Suppressor macrophage treated with lipopolysaccharide for 4 hours (primary cell): ENCODE measurements at regions not wholly inside any gene's neighbourhood (a gene's known extent, or its start where the extent isn't known, plus 50 kb on each side); places are given as distances from the start of the nearest gene placed in this dataset.

Source experiments
- DNase-seq: peaks from one replicate; pipeline ENCODE4 v3.0.0-alpha.2; 2020

DNA sequence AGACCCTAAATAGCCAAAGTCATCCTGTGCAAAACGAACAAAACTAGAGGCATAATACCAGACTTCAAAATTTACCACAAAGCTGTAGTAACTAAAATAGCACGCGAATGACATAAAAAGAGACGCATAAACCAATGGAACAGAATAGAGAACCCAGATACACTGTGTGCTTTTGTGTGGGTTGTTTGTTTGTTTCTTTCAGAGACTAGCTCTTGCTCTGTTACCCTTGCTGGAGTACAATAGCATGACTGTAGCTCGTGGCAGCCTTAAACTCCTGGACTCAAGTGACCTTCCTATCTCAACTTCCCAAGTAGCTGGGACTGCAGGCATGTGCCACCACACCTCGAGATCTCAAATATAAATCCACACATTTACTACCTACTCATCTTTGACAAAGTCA, 1314.6 kb upstream of the GBE1 start:
- DNase-seq: no peak

DNA sequence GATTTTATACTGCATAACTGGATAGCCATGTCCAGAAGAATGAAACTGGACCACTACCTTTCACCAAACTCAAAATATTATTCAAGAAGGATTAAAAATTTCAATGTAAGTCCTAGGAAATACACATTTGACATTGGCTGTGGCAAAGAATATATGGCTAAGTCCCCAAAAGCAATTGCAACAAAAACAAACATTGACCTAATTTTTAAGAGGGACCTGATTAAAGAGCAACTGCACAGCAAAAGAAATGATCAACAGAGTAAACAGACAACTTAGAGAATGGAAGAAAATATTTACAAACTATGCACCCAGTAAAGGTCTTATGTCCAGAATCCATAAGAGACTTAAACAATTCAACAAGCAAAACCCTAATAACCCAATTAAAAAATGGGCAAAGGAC, 1313.0 kb upstream of the GBE1 start:
- DNase-seq: no peak

DNA sequence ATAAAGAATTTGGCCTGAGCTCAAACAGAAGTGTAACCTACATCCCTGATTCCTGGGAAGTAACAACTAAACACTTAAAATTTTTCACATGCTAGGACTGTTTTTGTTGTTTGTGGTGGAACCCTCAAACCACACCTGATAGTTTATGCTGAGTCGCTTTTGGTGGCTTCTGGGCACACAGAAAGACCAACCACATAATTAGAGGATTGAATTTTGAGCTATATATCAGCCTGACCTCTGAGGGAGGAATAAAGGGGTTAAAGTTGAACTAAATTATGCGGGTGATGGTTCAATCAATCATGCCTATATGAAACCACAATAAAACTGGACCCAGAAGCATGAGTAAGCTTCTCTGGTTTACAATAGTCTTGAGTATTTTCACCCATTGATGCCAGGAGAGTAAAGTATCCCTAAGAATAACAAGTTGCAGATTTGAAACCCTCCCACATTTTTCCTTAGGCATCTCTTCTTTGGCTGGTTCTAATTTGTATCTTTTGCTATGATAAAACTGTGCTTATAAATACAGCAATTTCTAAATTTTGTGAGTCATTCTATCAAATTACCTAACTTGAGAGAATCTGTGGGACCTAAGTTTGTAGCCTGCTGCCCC, 1304.5 kb upstream of the GBE1 start:
- no peak for DNase-seq

DNA sequence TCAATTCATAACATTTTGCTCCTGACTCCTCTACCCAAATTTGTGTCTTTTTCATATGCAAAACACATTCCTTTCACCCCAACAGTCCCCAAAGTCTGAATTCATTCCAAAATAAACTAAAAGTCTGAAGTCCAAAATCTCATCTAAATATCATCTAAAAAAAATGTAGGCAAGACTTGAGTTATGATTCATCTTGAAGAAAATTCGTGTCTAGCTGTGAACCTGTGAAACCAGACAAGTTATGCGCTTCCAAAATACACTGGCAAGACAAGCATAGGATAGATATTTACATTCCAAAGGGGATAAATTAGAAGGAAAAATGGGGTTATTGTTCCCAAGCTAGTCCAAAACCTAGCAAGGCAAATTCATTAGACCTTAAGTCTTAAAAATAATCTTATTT, 1302.0 kb upstream of the GBE1 start:
- no peak for DNase-seq

DNA sequence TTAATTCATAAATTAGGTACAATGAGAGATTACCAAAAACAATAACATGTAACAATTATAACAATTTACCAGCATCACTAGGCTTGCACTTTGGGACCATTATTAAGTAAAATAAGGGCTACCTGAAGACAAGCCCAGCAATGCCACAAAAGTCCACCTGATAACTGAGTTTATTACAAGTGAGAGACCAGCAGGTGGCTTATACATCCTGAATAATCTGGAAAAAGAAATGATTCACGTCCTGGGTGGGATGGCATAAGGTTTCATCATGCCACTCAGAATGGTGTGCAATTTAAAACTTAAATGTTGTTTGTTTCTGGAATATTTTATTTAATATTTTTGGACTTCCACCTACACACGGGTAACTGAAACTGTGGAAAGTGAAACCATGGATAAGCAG, 1287.1 kb upstream of the GBE1 start:
- DNase-seq: no peak

DNA sequence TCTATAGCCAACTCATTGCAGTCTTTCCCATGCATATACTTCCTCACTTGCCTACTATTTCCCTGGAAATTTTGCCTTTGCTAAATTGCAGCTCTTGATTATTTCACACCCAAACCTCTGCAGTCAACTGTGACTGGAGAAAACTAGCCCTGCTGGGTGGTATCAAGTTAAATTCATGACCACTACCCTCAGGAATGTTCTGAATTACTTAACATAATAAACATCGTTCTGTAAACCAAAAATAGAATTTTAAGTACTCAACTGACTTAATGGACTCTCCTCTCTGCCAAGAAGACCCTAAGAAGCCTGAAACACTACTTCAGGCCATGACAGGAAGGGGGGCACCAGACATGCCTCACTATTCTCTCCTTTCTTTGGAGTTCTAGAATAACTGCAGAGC, 1278.0 kb upstream of the GBE1 start:
- no peak for DNase-seq

DNA sequence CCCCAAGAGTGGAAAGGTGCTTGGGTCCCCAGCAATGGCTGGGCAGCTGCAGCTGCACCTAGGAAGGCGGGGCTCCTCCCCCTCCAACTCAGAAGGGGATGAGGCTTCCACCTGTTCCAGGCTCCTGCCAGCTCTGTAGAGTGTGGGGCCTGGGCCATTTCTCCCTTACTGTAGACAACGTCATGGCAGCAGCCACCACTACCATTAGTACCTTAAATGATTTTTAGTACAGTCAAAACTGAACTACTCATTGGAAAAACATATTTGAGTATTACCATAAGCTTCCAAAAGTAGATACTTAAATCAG, 1274.2 kb upstream of the GBE1 start:
- DNase-seq: no peak

DNA sequence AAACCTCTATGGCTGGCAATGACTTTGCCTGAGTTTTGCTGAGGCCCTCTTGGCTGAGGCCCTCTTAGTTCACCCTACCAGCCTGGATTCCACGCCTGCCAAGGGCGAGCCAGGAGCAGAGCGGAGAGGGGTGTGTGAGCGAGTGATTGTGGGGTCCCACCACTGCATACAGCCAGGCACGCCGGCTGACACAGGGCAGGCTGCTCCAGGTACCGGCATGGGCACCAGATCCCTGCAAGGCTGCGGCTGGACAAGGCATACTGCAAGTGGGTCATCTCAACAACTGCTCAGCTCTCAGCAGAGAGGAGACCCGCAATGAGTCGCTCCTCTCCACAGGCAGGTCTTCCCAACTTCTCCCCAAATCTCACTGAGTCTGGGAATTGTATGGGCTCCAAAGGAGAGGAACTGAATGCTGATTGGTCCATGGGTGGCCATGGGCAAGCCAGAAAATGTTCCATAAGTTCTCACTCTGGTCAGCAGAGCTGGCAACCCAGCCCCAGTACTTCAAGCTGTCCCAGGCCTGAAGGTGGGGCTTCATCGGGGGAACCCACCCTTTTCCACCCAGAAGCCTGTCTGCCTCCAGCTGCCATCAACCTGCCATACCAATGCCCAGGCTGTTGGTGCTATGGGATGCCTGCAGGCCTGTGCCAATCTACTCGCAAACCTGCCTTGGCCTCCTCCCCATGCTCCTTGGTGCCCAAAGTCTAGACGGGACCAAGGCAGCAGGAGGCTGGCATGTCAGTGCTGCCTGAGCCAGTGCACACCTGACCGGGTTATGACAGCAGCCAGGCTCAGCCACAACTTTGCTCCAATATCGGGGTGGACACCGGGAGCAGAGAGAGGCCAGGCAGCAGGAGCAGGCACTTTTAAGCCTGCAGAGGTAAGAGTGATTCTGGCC, 1273.6 kb upstream of the GBE1 start:
- DNase-seq: no peak

DNA sequence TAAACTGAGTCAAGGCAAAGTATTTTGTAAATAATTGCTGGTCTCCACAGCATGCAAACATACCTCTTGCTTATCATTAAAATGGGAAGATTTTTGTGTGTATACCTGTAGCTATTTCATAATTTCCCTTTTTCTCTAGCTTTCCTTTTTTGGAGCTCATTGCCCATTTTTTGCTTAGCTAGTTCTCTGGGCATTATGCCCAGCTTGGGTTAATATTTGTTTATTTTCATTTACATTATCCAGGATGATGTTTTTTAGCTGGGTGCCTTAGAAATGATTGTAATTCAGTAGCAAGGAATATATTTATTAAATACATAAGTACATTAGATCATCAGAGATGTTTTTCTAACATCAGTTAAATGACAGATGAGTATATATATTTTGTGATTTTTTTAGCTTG, 1271.7 kb upstream of the GBE1 start:
- no peak for DNase-seq

DNA sequence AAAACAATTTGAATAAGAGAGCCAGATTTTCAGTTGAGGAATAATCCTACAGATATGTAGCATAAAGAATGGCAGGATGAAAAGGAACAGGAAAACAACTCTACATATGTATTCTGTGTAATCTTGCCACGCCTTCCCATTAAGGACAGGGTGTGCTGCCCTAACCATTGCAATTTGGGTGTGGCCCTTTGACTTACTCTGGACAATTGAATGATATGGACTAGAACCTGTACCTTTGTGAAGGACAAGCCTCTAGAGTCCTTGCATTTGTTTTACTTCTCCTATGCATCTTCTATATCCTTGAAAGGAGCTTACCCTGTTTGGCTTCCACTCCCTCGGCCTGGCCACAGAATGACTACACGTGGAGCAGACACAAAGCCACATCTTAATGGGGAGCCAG, 1261.6 kb upstream of the GBE1 start:
- DNase-seq: no peak

DNA sequence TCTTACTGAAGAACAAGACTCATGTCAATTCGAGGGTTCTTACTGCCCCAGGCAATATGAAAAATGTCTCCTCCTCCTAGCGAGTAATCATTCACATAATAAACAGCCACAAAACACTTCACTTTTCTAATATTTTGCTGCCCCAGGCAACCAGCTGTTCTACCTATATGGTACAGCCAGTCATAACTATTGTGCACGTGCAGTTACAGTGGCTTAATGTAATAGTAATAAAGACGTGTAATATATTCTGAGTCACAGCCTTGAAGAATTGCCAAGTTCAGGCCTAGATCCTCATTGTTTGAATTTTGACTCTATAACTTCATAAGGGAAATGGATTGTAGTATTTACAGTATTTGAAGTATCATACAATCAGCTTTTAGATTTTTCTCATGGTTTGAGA, 1250.0 kb upstream of the GBE1 start:
- DNase-seq: no peak

DNA sequence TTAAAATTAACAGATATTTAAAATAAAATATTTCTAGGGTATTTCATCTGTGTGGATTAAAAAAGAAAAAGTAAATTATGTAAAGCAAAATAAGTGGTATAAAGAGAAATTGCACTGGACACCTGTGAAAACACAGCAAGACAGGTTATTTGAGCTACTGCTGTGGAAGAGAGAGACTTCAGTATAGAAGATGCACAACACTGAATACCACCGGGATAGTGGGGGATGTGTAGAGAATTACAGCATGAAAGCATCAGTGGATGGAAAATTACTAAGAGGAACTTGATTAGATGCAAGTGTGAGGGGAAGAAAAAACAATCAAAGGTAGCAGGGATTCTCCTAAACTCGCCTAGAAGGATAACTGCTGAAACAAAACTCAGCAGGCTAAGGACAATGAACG, 1242.5 kb upstream of the GBE1 start:
- no peak for DNase-seq

DNA sequence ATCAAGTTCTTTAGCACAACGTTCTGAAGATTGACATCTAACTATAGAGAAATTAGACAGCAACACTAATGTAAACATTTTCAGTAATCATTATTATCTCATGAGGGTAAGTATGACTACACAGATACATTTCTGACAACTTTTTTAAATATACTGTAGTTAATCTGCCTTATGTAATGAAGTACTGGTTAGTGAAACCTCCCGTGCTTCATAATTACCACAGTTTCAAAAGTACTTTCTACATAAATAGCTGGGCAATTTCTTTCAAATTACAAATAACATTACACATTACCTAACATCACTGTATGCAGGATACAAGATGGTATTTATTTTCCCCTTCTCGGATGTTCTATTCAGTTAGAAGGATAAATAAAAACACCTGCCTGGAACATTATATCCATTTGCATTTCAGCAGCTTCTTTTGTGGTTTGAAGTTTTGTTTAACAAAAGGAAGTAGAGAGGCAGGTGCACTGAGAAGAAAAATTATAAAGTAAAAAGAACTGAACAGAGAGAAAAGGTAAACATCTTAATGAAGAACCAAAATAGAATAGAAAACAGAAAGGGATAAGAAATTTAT, 1241.5 kb upstream of the GBE1 start:
- DNase-seq: no peak

DNA sequence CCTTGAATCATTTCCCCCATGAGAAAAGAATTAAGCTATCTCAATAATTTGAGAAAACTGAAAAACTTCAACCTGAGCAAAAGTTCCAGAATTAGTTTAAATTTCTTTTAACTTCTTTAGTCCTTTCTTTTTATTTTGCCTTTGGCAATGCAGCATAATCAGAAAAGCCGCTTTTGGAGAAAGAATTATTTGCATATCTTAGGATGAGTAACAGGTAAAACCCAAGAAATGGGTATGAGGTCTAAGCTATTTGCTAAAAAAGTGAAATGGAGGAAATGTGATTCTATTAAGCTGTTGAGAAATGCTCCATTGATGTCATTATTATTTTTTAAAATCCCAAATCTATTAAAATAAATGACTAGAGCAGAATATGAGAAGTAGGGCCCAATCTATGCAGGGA, 1238.3 kb upstream of the GBE1 start:
- no peak for DNase-seq

DNA sequence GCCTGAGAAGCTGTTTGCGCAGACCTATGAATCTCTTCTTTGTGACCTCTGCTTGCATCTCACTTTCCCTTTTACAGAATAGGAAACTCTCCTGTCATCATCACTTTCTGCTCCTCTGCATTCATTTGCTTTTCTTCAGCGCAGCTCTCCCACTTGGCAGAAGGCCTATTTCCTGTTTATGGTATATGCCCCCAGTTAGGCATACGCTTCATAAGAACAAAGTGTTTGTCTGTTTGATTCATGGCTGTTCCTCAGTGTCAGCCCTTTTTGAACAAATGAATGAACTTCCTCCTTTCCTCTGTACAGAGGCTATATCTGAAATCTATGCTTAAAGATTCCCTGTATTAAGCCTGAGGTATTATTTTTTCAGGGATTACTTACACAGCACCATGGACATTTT, 1216.9 kb upstream of the GBE1 start:
- DNase-seq: no peak

DNA sequence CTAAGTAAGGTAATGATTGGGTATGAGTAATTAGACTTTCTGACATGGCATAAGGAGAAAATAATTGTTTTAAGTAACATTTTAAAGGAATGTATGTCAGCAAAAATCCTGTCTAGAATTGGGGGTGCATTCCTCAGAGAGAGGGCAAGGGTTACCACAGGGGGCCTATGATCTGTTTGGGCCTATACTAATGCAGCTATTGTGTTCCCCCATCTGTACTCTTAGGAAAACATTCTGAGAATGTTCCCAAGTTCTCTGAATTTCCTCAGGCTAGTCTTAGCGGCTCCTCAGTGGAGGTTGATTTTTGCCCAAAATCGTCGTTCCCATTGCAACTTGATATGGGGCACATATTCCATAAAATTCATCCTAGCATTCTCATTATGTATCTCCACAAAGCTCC, 1216.4 kb upstream of the GBE1 start:
- DNase-seq: no peak

DNA sequence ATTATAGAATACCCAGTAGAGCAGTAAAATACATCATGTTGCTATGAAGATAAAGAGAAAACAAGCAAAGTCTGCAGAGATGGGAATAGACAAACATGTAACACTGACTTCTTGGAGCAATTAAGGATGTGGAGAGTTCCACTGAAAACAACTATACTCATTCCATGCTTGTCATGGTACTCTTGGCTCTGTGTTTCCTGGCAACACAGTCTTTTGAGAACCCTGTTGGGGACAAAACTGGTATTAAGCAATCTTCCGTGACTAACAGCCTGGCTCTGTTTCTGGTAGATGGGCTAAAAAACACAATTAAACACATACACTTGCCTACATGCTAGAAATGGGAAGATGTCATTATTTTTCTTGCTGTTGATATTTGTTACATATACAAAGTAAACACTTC, 1212.3 kb upstream of the GBE1 start:
- no peak for DNase-seq

DNA sequence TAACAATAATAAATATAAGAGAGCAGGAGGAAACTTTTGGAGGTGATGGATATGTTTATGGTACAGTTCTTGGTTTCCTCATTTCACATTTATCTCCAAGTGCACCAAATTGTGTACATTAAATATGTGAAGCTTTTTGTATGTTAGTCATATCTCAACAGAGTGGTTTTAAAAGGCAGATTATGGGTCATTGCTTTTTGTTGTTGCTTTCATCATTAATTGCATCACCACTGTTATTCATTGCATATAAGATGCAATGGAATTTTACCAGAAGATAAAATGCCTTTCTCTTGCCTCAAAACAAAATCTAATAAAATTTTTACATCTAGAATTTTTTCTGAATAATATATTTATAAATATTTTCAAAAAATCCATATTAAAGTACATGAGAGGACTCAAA, 1198.9 kb upstream of the GBE1 start:
- DNase-seq: no peak

DNA sequence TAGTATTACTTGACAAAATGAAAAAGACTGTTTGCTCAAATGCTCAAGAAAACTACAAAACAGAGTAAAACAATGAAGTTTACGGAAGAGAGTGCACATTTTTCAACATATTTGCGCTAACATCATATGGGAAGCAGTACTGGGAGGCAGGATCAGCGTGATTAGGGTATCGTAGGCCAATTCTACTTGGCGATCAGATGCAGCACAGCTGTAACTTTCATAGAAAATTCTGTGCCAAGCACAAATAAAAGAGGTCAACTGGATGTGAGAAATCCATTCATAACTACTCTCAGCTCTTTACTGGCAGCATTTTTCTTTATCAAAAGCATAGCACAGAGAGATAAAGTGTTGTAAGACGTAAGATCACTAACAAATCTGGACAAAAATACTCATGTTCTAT, 1196.3 kb upstream of the GBE1 start:
- DNase-seq: no peak

DNA sequence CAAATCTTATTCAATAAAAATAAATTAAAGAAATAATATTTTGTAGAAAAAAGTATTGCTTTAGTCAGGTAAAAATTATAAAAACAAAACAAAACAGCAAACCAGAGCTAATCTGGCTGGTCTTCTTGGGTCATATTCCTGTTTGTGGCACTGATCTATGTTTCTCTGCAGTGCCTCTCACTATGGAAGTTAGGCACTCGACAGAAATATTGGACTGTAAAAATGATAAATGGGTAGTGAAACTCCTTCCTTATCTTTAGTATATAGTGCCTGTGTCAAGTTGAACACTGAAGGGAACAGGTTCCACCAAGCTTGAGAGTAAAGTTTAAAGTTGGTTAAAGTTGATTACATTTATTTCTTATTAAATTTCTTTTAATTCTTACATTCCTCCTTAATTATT, 1195.6 kb upstream of the GBE1 start:
- DNase-seq: no peak

DNA sequence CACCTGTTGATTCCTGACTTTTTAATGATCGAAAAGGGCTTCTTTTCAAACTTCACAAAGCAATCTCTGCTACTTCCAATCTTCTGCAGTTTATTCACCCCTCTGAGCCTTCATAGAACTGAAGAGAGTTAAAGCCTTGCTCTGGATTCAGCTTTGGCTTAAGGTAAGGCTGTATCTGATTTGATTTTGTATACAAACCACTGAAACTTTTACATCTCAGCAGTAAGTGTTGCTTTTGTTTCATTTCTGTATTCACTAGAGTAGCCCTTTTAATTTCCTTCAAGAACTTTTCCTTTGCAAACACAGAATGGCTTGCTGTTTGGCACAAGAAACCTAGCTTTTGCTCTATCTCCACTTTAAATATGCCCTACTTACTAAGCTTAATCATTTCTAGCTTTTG, 1193.0 kb upstream of the GBE1 start:
- DNase-seq: no peak

DNA sequence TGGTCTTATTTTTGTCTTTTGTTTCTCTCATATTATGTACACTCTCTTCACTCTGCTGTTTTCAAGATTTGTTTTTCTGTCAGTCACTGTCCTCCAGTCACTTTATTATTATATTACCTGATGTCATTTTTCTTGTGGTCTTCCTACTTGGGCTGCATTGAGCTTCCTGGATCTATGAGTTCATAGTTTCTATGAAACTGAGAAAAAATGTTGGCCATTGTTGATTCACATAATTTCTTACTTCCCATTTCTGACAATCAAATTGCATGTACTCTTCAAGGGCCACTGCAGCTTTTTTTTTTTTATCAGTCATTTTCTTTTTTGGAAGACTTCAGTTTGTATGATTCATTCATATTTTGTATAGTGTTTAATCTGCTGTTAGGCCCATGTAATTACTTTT, 1180.6 kb upstream of the GBE1 start:
- DNase-seq: no peak

DNA sequence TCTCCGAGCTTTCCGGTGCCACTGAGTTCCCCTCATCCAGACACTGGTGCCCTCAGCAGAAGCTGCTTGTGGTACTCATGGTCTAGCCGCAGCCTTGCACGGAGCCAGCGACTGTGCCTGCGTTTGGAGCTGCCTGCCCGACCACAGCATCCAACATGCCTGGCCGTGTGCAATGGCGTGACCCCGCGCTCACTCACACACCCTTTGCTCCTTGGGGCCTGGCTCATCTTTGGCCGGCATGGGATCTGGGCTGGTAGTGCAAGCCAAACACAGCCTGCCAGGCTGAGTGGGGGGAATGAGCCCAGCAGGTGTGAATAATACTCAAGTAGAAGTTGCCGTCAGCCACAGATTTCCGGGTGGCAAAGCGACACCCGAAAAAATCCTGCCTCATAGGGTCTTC, 1178.7 kb upstream of the GBE1 start:
- no peak for DNase-seq

DNA sequence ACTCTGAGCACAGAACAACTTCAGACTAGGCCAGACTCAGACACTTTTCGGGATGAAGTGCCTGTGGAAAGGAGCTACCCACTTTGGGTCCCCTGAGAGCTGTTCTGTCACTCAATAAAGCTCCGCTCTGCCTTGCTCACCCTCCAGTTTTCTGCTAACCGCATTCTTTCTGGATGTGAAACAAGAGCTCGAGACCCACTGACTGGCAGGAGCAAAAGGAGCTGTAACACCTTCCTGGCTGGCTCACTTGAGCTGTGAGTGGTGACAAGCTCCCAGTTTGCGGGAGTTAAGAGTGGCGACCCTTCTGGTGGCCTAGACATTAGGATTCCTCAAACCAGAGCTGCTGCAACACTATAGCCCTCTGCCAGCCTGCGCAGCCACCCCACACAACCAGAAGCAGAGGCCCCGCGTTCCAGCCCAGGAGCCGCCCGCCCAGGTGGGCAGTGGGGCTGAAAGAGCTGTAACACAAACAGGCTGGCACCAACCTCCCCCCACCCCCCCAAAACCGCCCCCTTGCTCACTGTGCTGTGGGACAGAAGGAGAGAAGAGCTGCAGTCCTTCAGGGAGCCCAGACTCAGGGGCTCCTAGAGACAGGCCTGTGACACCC, 1178.1 kb upstream of the GBE1 start:
- no peak for DNase-seq
